NCI-H2107 (cell line): ENCODE measurements at regions not wholly inside any gene's neighbourhood (a gene's known extent, or its start where the extent isn't known, plus 50 kb on each side); places are given as distances from the start of the nearest gene placed in this dataset.
"Not testable (repeated sequence)": the region's sequence is repeated elsewhere in the genome, so short reads cannot be mapped to it uniquely, and the experiment has no call there.

ENCODE experiments used
- DNase-seq: peaks from one replicate; lab custom pipeline; 2025; lab: John Stamatoyannopoulos, UW

DNA sequence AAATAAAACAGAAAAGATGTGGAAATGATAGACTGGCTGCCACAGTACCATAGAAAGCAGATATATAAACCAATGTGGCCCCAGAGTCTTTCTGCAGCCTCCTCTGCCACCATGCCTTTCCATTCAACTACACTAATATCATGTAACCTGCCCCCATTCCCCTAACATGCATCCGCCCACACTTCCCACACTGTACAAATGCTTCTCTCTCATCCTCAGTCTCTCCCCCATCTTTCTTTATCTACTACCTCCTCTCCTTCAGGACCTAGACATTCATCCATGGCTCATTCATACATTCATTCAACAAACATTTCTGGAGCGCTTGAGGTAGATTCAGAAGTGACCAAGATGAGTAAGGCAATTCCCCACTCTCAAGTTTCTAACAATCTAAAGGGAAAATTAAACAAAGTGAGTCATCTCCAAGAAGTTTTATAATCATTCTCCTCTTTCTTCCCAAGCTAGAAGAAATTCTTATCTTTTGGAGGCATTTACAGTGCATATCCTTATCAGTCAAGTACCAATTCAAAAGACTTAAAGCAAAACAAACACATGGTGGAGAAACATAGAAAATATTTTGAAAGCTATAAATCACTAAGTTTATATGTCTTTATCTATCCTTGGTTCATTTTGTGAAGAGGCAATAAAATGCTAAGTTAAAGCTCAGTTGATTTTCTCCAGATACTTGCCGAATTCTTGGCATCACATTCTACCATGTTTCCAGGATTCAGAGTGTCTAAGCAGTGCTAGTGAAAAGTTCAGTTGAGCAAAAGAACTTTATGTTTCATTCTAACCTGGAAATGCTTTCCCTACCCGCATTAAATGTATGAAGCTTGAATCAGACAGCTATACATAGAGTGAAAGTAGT, 70.5 kb upstream of the FRMD6 start:
- DNase-seq, result no peak

DNA sequence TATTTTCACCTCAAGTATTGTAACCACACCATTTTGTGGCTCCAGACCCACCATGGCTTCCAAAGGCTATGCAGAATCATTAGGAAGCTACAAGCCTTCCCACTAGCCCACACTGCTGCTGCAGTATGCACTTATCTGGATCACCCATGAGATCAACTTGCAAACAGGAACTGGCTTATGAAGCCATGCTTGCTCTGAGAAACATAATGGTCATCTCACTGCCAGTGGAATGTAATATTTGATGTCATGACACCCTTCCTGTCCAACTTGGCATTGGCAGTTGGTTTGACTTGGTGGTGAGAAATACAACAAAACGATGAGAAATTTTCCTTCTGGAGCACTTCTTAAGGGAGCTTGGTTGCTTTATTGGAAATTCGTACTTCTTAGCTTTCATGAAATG, 69.3 kb upstream of the FRMD6 start:
- no peak for DNase-seq

DNA sequence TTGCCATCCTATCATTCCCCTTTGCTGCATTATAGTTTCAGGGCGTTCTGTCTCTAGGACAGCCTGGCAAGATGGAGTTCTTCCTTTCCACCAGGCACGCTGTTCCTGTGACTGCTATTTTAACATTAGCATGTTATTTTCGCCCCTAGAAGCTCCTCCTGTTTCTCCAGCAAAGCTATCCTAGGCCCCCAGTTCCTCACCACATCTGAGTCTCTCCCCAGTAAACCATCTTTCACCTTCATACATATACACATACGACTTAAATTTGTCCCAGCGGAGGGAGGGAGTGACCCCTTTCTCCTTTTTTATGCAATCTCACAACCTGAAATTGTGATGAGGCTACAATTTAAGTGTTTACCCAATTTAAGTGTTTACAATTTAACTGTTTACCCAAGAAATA, 66.7 kb upstream of the FRMD6 start:
- no peak for DNase-seq

DNA sequence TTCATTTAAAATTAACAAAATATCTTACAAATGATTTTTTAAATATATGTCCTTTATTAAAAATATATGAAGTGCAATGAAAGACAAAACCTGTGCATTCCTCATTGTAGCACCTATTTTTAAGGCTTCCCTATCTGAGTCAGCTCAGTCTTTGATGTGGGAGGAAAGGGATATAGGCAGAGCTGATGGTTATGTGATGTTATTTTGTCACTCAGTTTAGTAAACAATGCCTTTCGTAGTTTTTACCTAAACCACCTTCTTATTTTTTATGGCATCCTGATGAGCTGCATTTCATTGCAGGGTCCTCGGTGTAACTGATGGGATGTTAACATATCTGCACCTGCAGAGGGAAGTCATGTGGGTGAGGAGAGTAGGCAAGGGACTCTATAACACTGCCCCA, 58.9 kb upstream of the FRMD6 start:
- DNase-seq, result no peak

DNA sequence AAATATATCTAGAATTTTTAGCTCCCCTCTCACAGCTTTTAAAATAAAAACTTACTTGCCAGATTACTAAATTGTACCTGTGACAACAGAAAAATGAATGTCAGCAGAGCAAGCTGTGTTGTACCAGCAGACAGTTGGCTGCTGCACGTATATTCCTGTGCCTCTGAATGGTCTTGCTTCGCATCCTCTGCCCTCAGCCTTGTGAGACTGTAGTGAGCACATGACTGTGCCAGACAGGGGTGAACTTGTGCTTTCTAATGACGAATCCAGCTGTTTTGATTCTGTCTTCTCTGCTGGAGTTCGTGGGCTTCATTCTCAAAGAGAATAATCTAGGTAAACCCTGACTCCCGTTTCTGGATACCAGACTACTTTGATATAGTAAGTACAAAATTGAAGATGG, 58.3 kb upstream of the FRMD6 start:
- no peak for DNase-seq

DNA sequence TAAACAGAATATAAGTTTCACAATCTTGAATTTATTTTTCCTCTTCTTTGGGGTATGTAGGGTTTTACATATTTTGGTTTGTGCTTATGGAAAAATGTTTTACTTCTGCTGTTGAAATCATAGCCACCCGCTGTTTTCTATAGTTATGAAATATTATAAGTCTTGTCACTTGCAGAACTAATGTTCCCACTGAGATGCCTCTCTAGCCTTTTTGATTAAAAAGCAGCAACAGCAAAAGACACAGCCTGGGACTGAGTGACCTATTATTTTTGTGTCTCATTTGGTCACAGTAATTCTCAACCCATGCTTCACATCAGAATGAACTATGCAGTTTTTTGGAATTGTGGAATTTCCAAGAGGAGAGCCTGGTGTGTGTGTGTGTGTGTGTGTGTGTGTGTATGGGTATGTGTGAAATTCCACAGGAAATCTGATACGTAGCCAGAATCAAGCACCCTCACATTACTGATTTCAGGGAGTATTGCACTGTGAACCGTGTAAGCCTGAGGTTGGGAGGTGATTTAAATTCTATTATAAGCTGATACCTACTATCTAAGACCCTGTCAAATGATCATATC, 55.7 kb upstream of the FRMD6 start:
- no peak for DNase-seq

DNA sequence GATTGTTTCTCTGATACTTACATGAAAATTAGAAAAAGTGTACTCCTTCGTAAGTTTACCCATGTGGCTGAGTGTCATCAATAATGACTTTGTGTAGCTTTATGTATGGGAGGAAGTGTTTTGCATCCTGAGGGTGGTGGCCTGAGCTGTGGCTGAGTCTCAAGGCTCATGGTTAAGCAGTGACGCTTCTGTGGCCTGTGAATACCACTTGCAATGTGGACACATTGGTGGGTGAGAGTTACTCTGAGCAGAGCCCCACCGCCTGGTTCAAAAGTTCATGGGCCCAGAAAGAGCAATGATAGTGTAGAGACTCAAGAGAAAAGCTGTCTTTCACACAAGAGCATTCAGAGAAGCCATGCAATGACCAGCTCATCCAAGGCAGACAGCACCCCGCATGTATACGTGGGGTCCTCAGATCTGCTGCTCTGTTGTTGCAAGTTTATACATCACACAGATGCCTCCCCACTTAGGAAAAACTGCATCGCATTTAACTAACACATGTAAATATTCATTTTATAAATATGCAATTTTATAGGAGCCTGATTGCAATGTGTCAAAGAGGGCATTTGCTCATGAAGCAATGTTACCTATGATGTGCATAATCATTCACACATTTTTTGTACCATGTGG, 55.1 kb upstream of the FRMD6 start:
- DNase-seq, result no peak

DNA sequence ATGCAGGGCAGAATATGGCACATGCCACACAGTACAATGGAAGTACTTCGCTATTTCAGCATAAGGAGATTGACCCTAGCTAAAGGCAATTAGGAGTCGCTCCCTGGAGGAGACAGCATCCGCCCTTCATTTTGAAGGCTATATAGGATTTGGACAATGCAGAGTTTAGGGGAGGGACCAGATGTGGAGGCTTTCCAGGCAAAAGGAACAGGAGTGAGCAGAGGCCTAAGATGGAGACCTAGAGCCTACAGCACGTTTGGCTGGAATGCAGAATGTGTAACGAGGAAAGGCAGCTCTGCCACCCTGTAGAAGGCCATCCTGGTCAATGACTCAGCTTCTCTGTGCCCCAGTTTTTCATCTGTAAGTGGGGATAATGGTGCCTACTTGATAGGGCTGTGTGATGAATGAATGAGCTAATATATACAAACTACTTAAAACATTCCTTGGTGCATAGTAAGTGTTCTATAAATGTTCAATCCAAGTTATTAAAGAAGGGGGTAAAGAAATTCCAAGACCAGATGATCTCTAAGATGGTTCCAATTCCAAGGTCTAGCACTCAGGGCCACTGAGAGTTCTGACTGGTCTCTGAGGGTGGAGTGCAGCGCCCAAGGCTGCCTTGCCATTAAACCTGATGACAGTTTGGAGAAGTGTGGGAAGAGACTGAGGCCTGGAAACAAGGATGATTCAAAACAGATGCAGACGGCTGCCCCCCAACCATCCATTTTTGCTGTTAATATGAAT, 54.3 kb upstream of the FRMD6 start:
- no peak for DNase-seq

DNA sequence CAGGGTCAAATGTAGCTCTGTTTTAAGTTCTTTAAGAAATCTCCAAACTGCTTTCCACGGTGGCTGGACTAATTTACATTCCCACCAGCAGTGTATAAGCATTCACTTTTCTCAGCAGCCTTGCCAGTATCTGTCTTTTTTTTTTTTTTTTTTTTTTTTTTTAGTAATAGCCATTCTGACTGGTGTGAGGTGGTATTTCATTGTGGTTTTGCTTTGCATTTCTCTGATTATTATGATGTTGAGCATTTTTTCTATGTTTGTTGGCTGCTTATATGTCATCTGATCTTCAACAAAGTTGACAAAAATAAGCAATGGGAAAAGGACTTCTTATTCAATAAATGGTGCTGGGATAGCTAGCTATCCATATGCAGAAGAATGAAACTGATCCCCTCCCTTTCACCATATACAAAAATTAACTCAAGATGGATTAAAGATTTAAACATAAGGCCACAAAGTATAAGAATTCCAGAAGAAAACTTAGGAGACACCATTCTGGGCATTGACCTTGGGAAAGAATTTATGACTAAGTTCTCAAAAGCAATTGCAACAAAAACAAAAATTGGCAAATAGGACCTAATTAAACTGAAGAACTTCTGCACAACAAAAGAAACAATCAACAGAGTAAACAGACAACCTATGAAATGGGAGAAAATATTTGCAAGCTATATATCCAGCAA, 52.6 kb upstream of the FRMD6 start:
- not testable (repeated sequence) for DNase-seq

DNA sequence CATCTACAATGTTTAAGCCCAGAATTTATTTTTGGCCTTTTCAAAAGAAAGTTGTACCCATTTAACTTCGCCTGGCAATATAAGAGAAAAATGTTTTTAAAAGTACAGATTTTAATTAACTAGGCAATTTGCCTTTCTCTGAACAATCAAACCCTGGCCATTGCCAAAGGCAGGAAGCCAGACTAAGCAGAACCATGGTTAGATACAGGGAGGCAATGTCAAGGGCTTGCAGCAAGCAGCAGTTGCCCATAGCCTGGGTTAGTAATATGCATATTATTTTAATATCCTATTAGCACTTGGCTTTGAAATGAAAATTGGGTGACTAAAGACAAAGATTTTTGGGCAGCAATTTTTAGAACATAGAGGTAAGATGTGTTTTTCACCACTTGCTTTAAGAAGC, 51.1 kb upstream of the FRMD6 start:
- no peak for DNase-seq
